ENCODE measurements at regions not wholly inside any gene's neighbourhood (a gene's known extent, or its start where the extent isn't known, plus 50 kb on each side); places are given as distances from the start of the nearest gene placed in this dataset.

GRCh38 chr9:12065050-12065449, 628.1 kb upstream of the TYRP1 start:
- Mint-ChIP-seq H3K27ac (no peak overlapping the region), H3K4me1 (no peaks in the 10 kb centered on the region), H3K4me3 (no peak overlapping the region), H3K9me3 (no peaks in the 10 kb centered on the region), H3K36me3 (no peaks in the 10 kb centered on the region), H3K27me3 (ENCODE audit: low read depth) (no peaks in the 10 kb centered on the region)
- ATAC-seq: no peak
- ChIA-PET CTCF (no interaction called here), POLR2A (no interaction called here)
- no peak for DNase-seq (ENCODE audit: low spot score)
- TF ChIP-seq FOXP1 (CRISPR knock-in tag; IDR thresholded peaks at IDR 0.05; ENCODE audit: borderline replicate concordance) (no peak), ZNF416 (CRISPR knock-in tag; IDR thresholded peaks at IDR 0.05) (no peak), SOX15 (CRISPR knock-in tag; IDR thresholded peaks at IDR 0.05) (no peak), TP53 (CRISPR knock-in tag; IDR thresholded peaks at IDR 0.05) (no peak), ZBTB43 (CRISPR knock-in tag; IDR thresholded peaks at IDR 0.05) (no peak), TEAD1 (CRISPR knock-in tag; IDR thresholded peaks at IDR 0.05) (no peak), CREM (CRISPR knock-in tag; IDR thresholded peaks at IDR 0.05) (no peak), GRHL2 (CRISPR knock-in tag; IDR thresholded peaks at IDR 0.05; ENCODE audit: insufficient replicate concordance, severe bottlenecking) (no peak), ZNF232 (CRISPR knock-in tag; IDR thresholded peaks at IDR 0.05) (no peak), HMGA2 (CRISPR knock-in tag; IDR thresholded peaks at IDR 0.05) (no peak), PRRX2 (CRISPR knock-in tag; IDR thresholded peaks at IDR 0.05) (no peak), MLX (CRISPR knock-in tag; IDR thresholded peaks at IDR 0.05) (no peak), USF2 (CRISPR knock-in tag; IDR thresholded peaks at IDR 0.05) (no peak), FOXK1 (CRISPR knock-in tag; IDR thresholded peaks at IDR 0.05) (no peak)

- no peak overlapping the region for H3K27ac Mint-ChIP-seq
- POLR2A ChIA-PET: no interaction called here
- TF ChIP-seq ZNF512 (CRISPR knock-in tag; IDR thresholded peaks at IDR 0.05; ENCODE audit: borderline replicate concordance) (no peak), PREB (CRISPR knock-in tag; IDR thresholded peaks at IDR 0.05; ENCODE audit: borderline replicate concordance) (no peak), AR (CRISPR knock-in tag; IDR thresholded peaks at IDR 0.05) (no peak), PRRX2 (CRISPR knock-in tag; IDR thresholded peaks at IDR 0.05) (no peak), MAX (CRISPR knock-in tag; IDR thresholded peaks at IDR 0.05) (no peak), ATF3 (CRISPR knock-in tag; conservative IDR thresholded peaks at IDR 0.05) (no peak), ZNF121 (CRISPR knock-in tag; IDR thresholded peaks at IDR 0.05) (no peak), E2F5 (CRISPR knock-in tag; IDR thresholded peaks at IDR 0.05) (no peak), NR2C2 (CRISPR knock-in tag; IDR thresholded peaks at IDR 0.05) (no peak), CDX4 (CRISPR knock-in tag; IDR thresholded peaks at IDR 0.05; ENCODE audit: borderline replicate concordance) (no peak), ERG (CRISPR knock-in tag; IDR thresholded peaks at IDR 0.05) (no peak)
Observed at GRCh38 chr9:12065686-12066085, 627.5 kb upstream of the TYRP1 start.

More at GRCh38 chr9:12065686-12066085, 627.5 kb upstream of the TYRP1 start:
- no peaks in the 10 kb centered on the region for H3K4me1 Mint-ChIP-seq
- no peak for DNase-seq (ENCODE audit: low spot score)
- no peak for ATAC-seq
- H3K4me3 Mint-ChIP-seq: no peak overlapping the region
- H3K36me3 Mint-ChIP-seq: no peaks in the 10 kb centered on the region
- CTCF ChIA-PET: no interaction called here
- H3K27me3 Mint-ChIP-seq (ENCODE audit: low read depth): no peaks in the 10 kb centered on the region
- H3K9me3 Mint-ChIP-seq: no peaks in the 10 kb centered on the region
